ENCODE measurements at regions not wholly inside any gene's neighbourhood (a gene's known extent, or its start where the extent isn't known, plus 50 kb on each side); places are given as distances from the start of the nearest gene placed in this dataset.

- ChIA-PET CTCF (no interaction called here), POLR2A (no interaction called here)
- Mint-ChIP-seq H3K9me3 (peaks cover 20% of the 10 kb centered on the region), H3K4me3 (no peak overlapping the region), H3K36me3 (no peaks in the 10 kb centered on the region), H3K27ac (no peak overlapping the region), H3K4me1 (peaks cover 44% of the 10 kb centered on the region), H3K27me3 (ENCODE audit: low read depth) (peaks cover 4% of the 10 kb centered on the region)
- no peak for TF ChIP-seq MXD4 (CRISPR knock-in tag; IDR thresholded peaks at IDR 0.05; ENCODE audit: borderline replicate concordance)
- TF ChIP-seq ZNF423 (CRISPR knock-in tag; IDR thresholded peaks at IDR 0.05) = no peak
- TF ChIP-seq ZNF121 (CRISPR knock-in tag; IDR thresholded peaks at IDR 0.05) = no peak
- TF ChIP-seq, protein P1, sequence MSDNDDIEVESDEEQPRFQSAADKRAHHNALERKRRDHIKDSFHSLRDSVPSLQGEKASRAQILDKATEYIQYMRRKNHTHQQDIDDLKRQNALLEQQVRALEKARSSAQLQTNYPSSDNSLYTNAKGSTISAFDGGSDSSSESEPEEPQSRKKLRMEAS (CRISPR knock-in tag; IDR thresholded peaks at IDR 0.05) = no peak
- no peak for TF ChIP-seq IRF1 (CRISPR knock-in tag; IDR thresholded peaks at IDR 0.05)
- TF ChIP-seq, protein P2, sequence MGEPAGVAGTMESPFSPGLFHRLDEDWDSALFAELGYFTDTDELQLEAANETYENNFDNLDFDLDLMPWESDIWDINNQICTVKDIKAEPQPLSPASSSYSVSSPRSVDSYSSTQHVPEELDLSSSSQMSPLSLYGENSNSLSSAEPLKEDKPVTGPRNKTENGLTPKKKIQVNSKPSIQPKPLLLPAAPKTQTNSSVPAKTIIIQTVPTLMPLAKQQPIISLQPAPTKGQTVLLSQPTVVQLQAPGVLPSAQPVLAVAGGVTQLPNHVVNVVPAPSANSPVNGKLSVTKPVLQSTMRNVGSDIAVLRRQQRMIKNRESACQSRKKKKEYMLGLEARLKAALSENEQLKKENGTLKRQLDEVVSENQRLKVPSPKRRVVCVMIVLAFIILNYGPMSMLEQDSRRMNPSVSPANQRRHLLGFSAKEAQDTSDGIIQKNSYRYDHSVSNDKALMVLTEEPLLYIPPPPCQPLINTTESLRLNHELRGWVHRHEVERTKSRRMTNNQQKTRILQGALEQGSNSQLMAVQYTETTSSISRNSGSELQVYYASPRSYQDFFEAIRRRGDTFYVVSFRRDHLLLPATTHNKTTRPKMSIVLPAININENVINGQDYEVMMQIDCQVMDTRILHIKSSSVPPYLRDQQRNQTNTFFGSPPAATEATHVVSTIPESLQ (CRISPR knock-in tag; IDR thresholded peaks at IDR 0.05) = no peak
- no peak for TF ChIP-seq ZNF317 (CRISPR knock-in tag; IDR thresholded peaks at IDR 0.05; ENCODE audit: borderline replicate concordance, low read depth)
- TF ChIP-seq, protein P3, sequence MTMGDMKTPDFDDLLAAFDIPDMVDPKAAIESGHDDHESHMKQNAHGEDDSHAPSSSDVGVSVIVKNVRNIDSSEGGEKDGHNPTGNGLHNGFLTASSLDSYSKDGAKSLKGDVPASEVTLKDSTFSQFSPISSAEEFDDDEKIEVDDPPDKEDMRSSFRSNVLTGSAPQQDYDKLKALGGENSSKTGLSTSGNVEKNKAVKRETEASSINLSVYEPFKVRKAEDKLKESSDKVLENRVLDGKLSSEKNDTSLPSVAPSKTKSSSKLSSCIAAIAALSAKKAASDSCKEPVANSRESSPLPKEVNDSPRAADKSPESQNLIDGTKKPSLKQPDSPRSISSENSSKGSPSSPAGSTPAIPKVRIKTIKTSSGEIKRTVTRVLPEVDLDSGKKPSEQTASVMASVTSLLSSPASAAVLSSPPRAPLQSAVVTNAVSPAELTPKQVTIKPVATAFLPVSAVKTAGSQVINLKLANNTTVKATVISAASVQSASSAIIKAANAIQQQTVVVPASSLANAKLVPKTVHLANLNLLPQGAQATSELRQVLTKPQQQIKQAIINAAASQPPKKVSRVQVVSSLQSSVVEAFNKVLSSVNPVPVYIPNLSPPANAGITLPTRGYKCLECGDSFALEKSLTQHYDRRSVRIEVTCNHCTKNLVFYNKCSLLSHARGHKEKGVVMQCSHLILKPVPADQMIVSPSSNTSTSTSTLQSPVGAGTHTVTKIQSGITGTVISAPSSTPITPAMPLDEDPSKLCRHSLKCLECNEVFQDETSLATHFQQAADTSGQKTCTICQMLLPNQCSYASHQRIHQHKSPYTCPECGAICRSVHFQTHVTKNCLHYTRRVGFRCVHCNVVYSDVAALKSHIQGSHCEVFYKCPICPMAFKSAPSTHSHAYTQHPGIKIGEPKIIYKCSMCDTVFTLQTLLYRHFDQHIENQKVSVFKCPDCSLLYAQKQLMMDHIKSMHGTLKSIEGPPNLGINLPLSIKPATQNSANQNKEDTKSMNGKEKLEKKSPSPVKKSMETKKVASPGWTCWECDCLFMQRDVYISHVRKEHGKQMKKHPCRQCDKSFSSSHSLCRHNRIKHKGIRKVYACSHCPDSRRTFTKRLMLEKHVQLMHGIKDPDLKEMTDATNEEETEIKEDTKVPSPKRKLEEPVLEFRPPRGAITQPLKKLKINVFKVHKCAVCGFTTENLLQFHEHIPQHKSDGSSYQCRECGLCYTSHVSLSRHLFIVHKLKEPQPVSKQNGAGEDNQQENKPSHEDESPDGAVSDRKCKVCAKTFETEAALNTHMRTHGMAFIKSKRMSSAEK (CRISPR knock-in tag; IDR thresholded peaks at IDR 0.05; ENCODE audit: borderline replicate concordance) = no peak
- TF ChIP-seq, protein P4, sequence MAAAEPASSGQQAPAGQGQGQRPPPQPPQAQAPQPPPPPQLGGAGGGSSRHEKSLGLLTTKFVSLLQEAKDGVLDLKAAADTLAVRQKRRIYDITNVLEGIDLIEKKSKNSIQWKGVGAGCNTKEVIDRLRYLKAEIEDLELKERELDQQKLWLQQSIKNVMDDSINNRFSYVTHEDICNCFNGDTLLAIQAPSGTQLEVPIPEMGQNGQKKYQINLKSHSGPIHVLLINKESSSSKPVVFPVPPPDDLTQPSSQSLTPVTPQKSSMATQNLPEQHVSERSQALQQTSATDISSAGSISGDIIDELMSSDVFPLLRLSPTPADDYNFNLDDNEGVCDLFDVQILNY (CRISPR knock-in tag; IDR thresholded peaks at IDR 0.05) = no peak
- no peak for TF ChIP-seq ZNF512 (CRISPR knock-in tag; IDR thresholded peaks at IDR 0.05; ENCODE audit: borderline replicate concordance)
- no peak for TF ChIP-seq SP1 (CRISPR knock-in tag; conservative IDR thresholded peaks at IDR 0.05)
- TF ChIP-seq NFE2L1 (CRISPR knock-in tag; IDR thresholded peaks at IDR 0.05) = no peak
- TF ChIP-seq E2F1 (CRISPR knock-in tag; IDR thresholded peaks at IDR 0.05) = no peak
- TF ChIP-seq NFATC4 (CRISPR knock-in tag; IDR thresholded peaks at IDR 0.05) = no peak
- no peak for TF ChIP-seq OVOL2 (CRISPR knock-in tag; IDR thresholded peaks at IDR 0.05; ENCODE audit: borderline replicate concordance)
- no peak for TF ChIP-seq TEAD4 (CRISPR knock-in tag; IDR thresholded peaks at IDR 0.05)
- TF ChIP-seq GRHL2 (CRISPR knock-in tag; IDR thresholded peaks at IDR 0.05; ENCODE audit: insufficient replicate concordance, severe bottlenecking) = no peak
- TF ChIP-seq ATF3 (CRISPR knock-in tag; conservative IDR thresholded peaks at IDR 0.05) = no peak
- TF ChIP-seq SMAD3 (CRISPR knock-in tag; IDR thresholded peaks at IDR 0.05; ENCODE audit: borderline replicate concordance) = no peak
- DNase-seq (ENCODE audit: low spot score) (no peak), ATAC-seq (no peak)
Observed at GRCh38 chr2:175854665-175855064, 147.4 kb downstream of the LNPK start.
